CD4-positive, CD25-positive, alpha-beta regulatory T cell (primary cell): ENCODE measurements at regions not wholly inside any gene's neighbourhood (a gene's known extent, or its start where the extent isn't known, plus 50 kb on each side); places are given as distances from the start of the nearest gene placed in this dataset.

Experiments
- ATAC-seq, 2 donors: fragments of 150-1000 bp; cut with Tn5 transposase; one replicate each; pipeline ENCODE4 v1.10.0; 2021; ENCODE audit warnings: low read depth in 2 of 2, moderate number of reproducible peaks in 2 of 2, moderate library complexity in 1 of 2
- DNase-seq, 3 donors: peaks; one replicate each; pipeline versions ENCODE4 v3.0.0 to v3.0.0-alpha.2; 2012 to 2022; ENCODE audit warnings: mixed read lengths in 1 of 3
- H3K27ac ChIP-seq: one replicate; pipeline ENCODE4 v1.7.0; 2013; ENCODE audit warnings: mild to moderate bottlenecking, low read length; ENCODE audit not compliant: insufficient read depth, poor library complexity, severe bottlenecking
- H3K27me3 ChIP-seq: one replicate; pipeline ENCODE4 v1.7.0; 2013; ENCODE audit warnings: low read length; ENCODE audit not compliant: control insufficient read depth, insufficient read depth
- H3K36me3 ChIP-seq: one replicate; pipeline ENCODE4 v1.7.0; 2013; ENCODE audit warnings: mild to moderate bottlenecking, low read length, moderate library complexity; ENCODE audit not compliant: control insufficient read depth, insufficient read depth
- H3K4me1 ChIP-seq: 2 replicates; pipeline ENCODE4 v1.7.0; 2013; ENCODE audit warnings: mild to moderate bottlenecking, low read length; ENCODE audit not compliant: insufficient read depth, control insufficient read depth, poor library complexity, severe bottlenecking
- H3K4me3 ChIP-seq: one replicate; pipeline ENCODE4 v1.7.0; 2013; ENCODE audit warnings: low read depth, mild to moderate bottlenecking, low read length, moderate library complexity
- H3K9me3 ChIP-seq, 2 experiments: 1 replicate in 1 of 2; 2 replicates in 1 of 2; pipeline ENCODE4 v1.7.0; 2013; ENCODE audit warnings: low read length in 2 of 2, mild to moderate bottlenecking in 1 of 2, moderate library complexity in 1 of 2; ENCODE audit not compliant: control insufficient read depth in 2 of 2
- H3K27ac Mint-ChIP-seq, 3 donors: one replicate each; pipeline ENCODE4 v1.8.0; 2020 to 2022; ENCODE audit warnings: mild to moderate bottlenecking in 3 of 3, mixed read lengths in 3 of 3, moderate library complexity in 2 of 3
- H3K27me3 Mint-ChIP-seq: one replicate; pipeline ENCODE4 v1.8.0; 2022; ENCODE audit warnings: mild to moderate bottlenecking, mixed read lengths
- H3K36me3 Mint-ChIP-seq: one replicate; pipeline ENCODE4 v1.8.0; 2020; ENCODE audit warnings: mixed read lengths
- H3K4me1 Mint-ChIP-seq, 4 donors: one replicate each; pipeline ENCODE4 v1.8.0; 2020 to 2022; ENCODE audit warnings: mixed read lengths in 4 of 4, mild to moderate bottlenecking in 1 of 4
- H3K4me3 Mint-ChIP-seq, 4 donors: one replicate each; pipeline ENCODE4 v1.8.0; 2020 to 2022; ENCODE audit warnings: mild to moderate bottlenecking in 4 of 4, mixed read lengths in 4 of 4, moderate library complexity in 3 of 4
- H3K9me3 Mint-ChIP-seq, 7 donors: one replicate each; pipeline ENCODE4 v1.8.0; 2020 to 2022; ENCODE audit warnings: mixed read lengths in 7 of 7, mild to moderate bottlenecking in 3 of 7, moderate library complexity in 2 of 7

GRCh38 chr5:68628082-68628814 lies 412.7 kb downstream of the PIK3R1 start:
- Histone ChIP-seq H3K27me3 (peaks cover 4% of the 10 kb centered on the region), H3K4me3 (no peak overlapping the region), H3K9me3 (no peaks in the 10 kb centered on the region), H3K4me1 (no peaks in the 10 kb centered on the region), H3K27ac (no peak overlapping the region), H3K36me3 (no peaks in the 10 kb centered on the region)
- Mint-ChIP-seq H3K4me1 (no peaks in the 10 kb centered on the region), H3K9me3 (peaks cover 0 to under 1% (median 0%) of the 10 kb centered on the region in 7 donors), H3K27ac (no peak overlapping the region), H3K4me3 (no peak overlapping the region), H3K27me3 (peaks cover 5% of the 10 kb centered on the region), H3K36me3 (no peaks in the 10 kb centered on the region)
- DNase-seq (no peak), ATAC-seq (no peak)

- Mint-ChIP-seq H3K27ac (no peak overlapping the region), H3K36me3 (no peaks in the 10 kb centered on the region), H3K4me1 (no peaks in the 10 kb centered on the region), H3K27me3 (peaks cover 9% of the 10 kb centered on the region), H3K4me3 (no peak overlapping the region), H3K9me3 (no peaks in the 10 kb centered on the region)
- DNase-seq (no peak), ATAC-seq (no peak)
- Histone ChIP-seq H3K4me3 (no peak overlapping the region), H3K36me3 (no peaks in the 10 kb centered on the region), H3K27ac (no peak overlapping the region), H3K27me3 (peaks cover 7% of the 10 kb centered on the region), H3K4me1 (no peaks in the 10 kb centered on the region), H3K9me3 (no peaks in the 10 kb centered on the region)
These were observed 414.8 kb downstream of the PIK3R1 start for GRCh38 chr5:68630354-68630753.

- H3K36me3 Mint-ChIP-seq: no peaks in the 10 kb centered on the region
These were observed 416.3 kb downstream of the PIK3R1 start for GRCh38 chr5:68631884-68632283.

GRCh38 chr5:68641211-68641610 lies 425.7 kb downstream of the PIK3R1 start:
- Histone ChIP-seq H3K4me1 (no peaks in the 10 kb centered on the region), H3K9me3 (no peaks in the 10 kb centered on the region), H3K4me3 (no peak overlapping the region), H3K36me3 (no peaks in the 10 kb centered on the region), H3K27me3 (no peaks in the 10 kb centered on the region), H3K27ac (no peak overlapping the region)
- H3K4me3 Mint-ChIP-seq: no peak overlapping the region
- no peak for DNase-seq
- no peak for ATAC-seq
- H3K27me3 Mint-ChIP-seq: peaks cover 25% of the 10 kb centered on the region
- peaks cover 0 to 2% (median 0%) of the 10 kb centered on the region in 7 donors for H3K9me3 Mint-ChIP-seq
- no peaks in the 10 kb centered on the region for H3K4me1 Mint-ChIP-seq
- H3K36me3 Mint-ChIP-seq: no peaks in the 10 kb centered on the region
- no peak overlapping the region for H3K27ac Mint-ChIP-seq

More at GRCh38 chr5:68631884-68632283, 416.3 kb downstream of the PIK3R1 start:
- no peak overlapping the region for H3K4me3 Mint-ChIP-seq
- no peaks in the 10 kb centered on the region for H3K9me3 Mint-ChIP-seq
- H3K27me3 ChIP-seq: peaks cover 7% of the 10 kb centered on the region
- no peaks in the 10 kb centered on the region for H3K4me1 Mint-ChIP-seq
- H3K27me3 Mint-ChIP-seq: peaks cover 12% of the 10 kb centered on the region
- no peak overlapping the region for H3K27ac ChIP-seq
- H3K36me3 ChIP-seq: no peaks in the 10 kb centered on the region
- H3K4me3 ChIP-seq: no peak overlapping the region
- H3K27ac Mint-ChIP-seq: no peak overlapping the region
- no peaks in the 10 kb centered on the region for H3K9me3 ChIP-seq
- no peaks in the 10 kb centered on the region for H3K4me1 ChIP-seq
- DNase-seq: no peak
- no peak for ATAC-seq

GRCh38 chr5:68643064-68643463 lies 427.5 kb downstream of the PIK3R1 start:
- Histone ChIP-seq H3K4me1 (no peaks in the 10 kb centered on the region), H3K36me3 (no peaks in the 10 kb centered on the region), H3K27me3 (peaks cover 3% of the 10 kb centered on the region), H3K9me3 (no peaks in the 10 kb centered on the region), H3K4me3 (no peak overlapping the region), H3K27ac (no peak overlapping the region)
- H3K36me3 Mint-ChIP-seq: no peaks in the 10 kb centered on the region
- H3K27me3 Mint-ChIP-seq: peaks cover 13% of the 10 kb centered on the region
- H3K4me1 Mint-ChIP-seq: no peaks in the 10 kb centered on the region
- DNase-seq (no peak), ATAC-seq (no peak)
- no peak overlapping the region for H3K4me3 Mint-ChIP-seq
- H3K9me3 Mint-ChIP-seq: peaks cover 0 to 2% (median 0%) of the 10 kb centered on the region in 7 donors
- H3K27ac Mint-ChIP-seq: no peak overlapping the region

GRCh38 chr5:68644971-68645370 lies 429.4 kb downstream of the PIK3R1 start:
- DNase-seq: no peak
- H3K36me3 ChIP-seq: no peaks in the 10 kb centered on the region
- no peak overlapping the region for H3K4me3 ChIP-seq
- ATAC-seq: no peak
- no peaks in the 10 kb centered on the region for H3K9me3 ChIP-seq
- peaks cover 3% of the 10 kb centered on the region for H3K27me3 ChIP-seq
- Mint-ChIP-seq H3K27me3 (peaks cover 14% of the 10 kb centered on the region), H3K36me3 (no peaks in the 10 kb centered on the region), H3K4me3 (no peak overlapping the region), H3K4me1 (no peaks in the 10 kb centered on the region), H3K9me3 (peaks cover 0 to 2% (median 0%) of the 10 kb centered on the region in 7 donors), H3K27ac (no peak overlapping the region)
- no peaks in the 10 kb centered on the region for H3K4me1 ChIP-seq
- H3K27ac ChIP-seq: no peak overlapping the region

GRCh38 chr5:68646144-68646543 lies 430.6 kb downstream of the PIK3R1 start:
- no peak for ATAC-seq
- H3K9me3 ChIP-seq: no peaks in the 10 kb centered on the region
- no peaks in the 10 kb centered on the region for H3K36me3 ChIP-seq
- no peak for DNase-seq
- no peak overlapping the region for H3K4me3 ChIP-seq
- H3K4me1 ChIP-seq: no peaks in the 10 kb centered on the region
- Mint-ChIP-seq H3K9me3 (peaks cover 0 to 2% (median 0%) of the 10 kb centered on the region in 7 donors), H3K27me3 (peaks cover 13% of the 10 kb centered on the region), H3K4me3 (no peak overlapping the region), H3K4me1 (no peaks in the 10 kb centered on the region), H3K36me3 (no peaks in the 10 kb centered on the region), H3K27ac (no peak overlapping the region)
- no peak overlapping the region for H3K27ac ChIP-seq
- peaks cover 3% of the 10 kb centered on the region for H3K27me3 ChIP-seq

- ATAC-seq (no peak), DNase-seq (no peak)
- H3K4me1 ChIP-seq: no peaks in the 10 kb centered on the region
- H3K4me3 ChIP-seq: no peak overlapping the region
- no peak overlapping the region for H3K27ac Mint-ChIP-seq
- H3K27me3 ChIP-seq: peaks cover 5% of the 10 kb centered on the region
- peaks cover 10% of the 10 kb centered on the region for H3K27me3 Mint-ChIP-seq
- H3K36me3 ChIP-seq: no peaks in the 10 kb centered on the region
- H3K27ac ChIP-seq: no peak overlapping the region
- no peaks in the 10 kb centered on the region for H3K36me3 Mint-ChIP-seq
- no peak overlapping the region for H3K4me3 Mint-ChIP-seq
- H3K9me3 Mint-ChIP-seq: peaks cover 0 to 2% (median 0%) of the 10 kb centered on the region in 7 donors
- H3K4me1 Mint-ChIP-seq: no peaks in the 10 kb centered on the region
- H3K9me3 ChIP-seq: no peaks in the 10 kb centered on the region
These were observed 432.2 kb downstream of the PIK3R1 start for GRCh38 chr5:68647743-68648142.
